SK-N-DZ (cell line): ENCODE measurements at regions not wholly inside any gene's neighbourhood (a gene's known extent, or its start where the extent isn't known, plus 50 kb on each side); places are given as distances from the start of the nearest gene placed in this dataset.
"Not testable (repeated sequence)": the region's sequence is repeated elsewhere in the genome, so short reads cannot be mapped to it uniquely, and the experiment has no call there.

Source experiments
- DNase-seq: peaks from one replicate; pipeline ENCODE4 v3.0.0-alpha.2; 2015; ENCODE audit warnings: low spot score

GRCh38 chr1:102365071-102365470, 368.3 kb upstream of the OLFM3 start:
- DNase-seq, result peak; percentile 36

GRCh38 chr1:102336602-102337001, 339.9 kb upstream of the OLFM3 start:
- DNase-seq, result no peak

GRCh38 chr1:102318104-102318806, 321.5 kb upstream of the OLFM3 start:
- no peak for DNase-seq

GRCh38 chr1:102315096-102315495, 318.4 kb upstream of the OLFM3 start:
- DNase-seq, result no peak

- no peak for DNase-seq
Observed at GRCh38 chr1:102296116-102296515, 299.4 kb upstream of the OLFM3 start.

- DNase-seq, result no peak
Observed at GRCh38 chr1:102282955-102283354, 286.2 kb upstream of the OLFM3 start.

- no peak for DNase-seq
Observed at GRCh38 chr1:102262994-102263393, 266.3 kb upstream of the OLFM3 start.

- peak; percentile 67 for DNase-seq
Observed at GRCh38 chr1:102252731-102253505, 256.2 kb upstream of the OLFM3 start.

GRCh38 chr1:102241431-102242338, 245.0 kb upstream of the OLFM3 start:
- DNase-seq, result no peak

- no peak for DNase-seq
Observed at GRCh38 chr1:102239247-102239646, 242.5 kb upstream of the OLFM3 start.

GRCh38 chr1:102234753-102235359, 238.1 kb upstream of the OLFM3 start:
- DNase-seq, result no peak

GRCh38 chr1:102219463-102219862, 222.7 kb upstream of the OLFM3 start:
- DNase-seq, result no peak

- DNase-seq, result not testable (repeated sequence)
Observed at GRCh38 chr1:102210891-102211290, 214.2 kb upstream of the OLFM3 start.

GRCh38 chr1:102191723-102192122, 195.0 kb upstream of the OLFM3 start:
- peak; percentile 70 for DNase-seq

- no peak for DNase-seq
Observed at GRCh38 chr1:102190429-102190828, 193.7 kb upstream of the OLFM3 start.

- DNase-seq, result no peak
Observed at GRCh38 chr1:102186536-102186935, 189.8 kb upstream of the OLFM3 start.

- no peak for DNase-seq
Observed at GRCh38 chr1:102185260-102185659, 188.5 kb upstream of the OLFM3 start.

GRCh38 chr1:102184477-102184876, 187.8 kb upstream of the OLFM3 start:
- DNase-seq, result no peak

- no peak for DNase-seq
Observed at GRCh38 chr1:102183711-102184110, 187.0 kb upstream of the OLFM3 start.

GRCh38 chr1:102182603-102183260, 186.0 kb upstream of the OLFM3 start:
- DNase-seq, result no peak

- no peak for DNase-seq
Observed at GRCh38 chr1:102181341-102181740, 184.6 kb upstream of the OLFM3 start.
